Hepatocyte (in vitro differentiated cells): ENCODE measurements at regions not wholly inside any gene's neighbourhood (a gene's known extent, or its start where the extent isn't known, plus 50 kb on each side); places are given as distances from the start of the nearest gene placed in this dataset.

Experiments used
- DNase-seq: peaks from one replicate; pipeline ENCODE4 v3.0.0-alpha.2; 2016; ENCODE audit warnings: low spot score
- H2AFZ ChIP-seq: fragments of 200-600 bp; sonication (generic); 2 replicates; pipeline ENCODE4 v1.6.0; 2016; ENCODE audit warnings: antibody characterized with exemption, mild to moderate bottlenecking
- H3K27ac ChIP-seq: fragments of 200-600 bp; sonication (generic); 2 replicates; pipeline ENCODE4 v1.5.1; 2016; ENCODE audit warnings: mild to moderate bottlenecking
- H3K27me3 ChIP-seq: fragments of 200-600 bp; sonication (generic); 2 replicates; pipeline ENCODE4 v1.6.1; 2016
- H3K36me3 ChIP-seq: fragments of 200-600 bp; sonication (generic); replicated peaks from 2 replicates; pipeline ENCODE4 v1.5.1; 2016; ENCODE audit warnings: low read depth; ENCODE audit not compliant: insufficient read depth
- H3K4me1 ChIP-seq: fragments of 200-600 bp; sonication (generic); 2 replicates; pipeline ENCODE4 v1.5.1; 2016; ENCODE audit warnings: mild to moderate bottlenecking, moderate library complexity; ENCODE audit not compliant: insufficient read depth
- H3K4me2 ChIP-seq: fragments of 200-600 bp; sonication (generic); 2 replicates; pipeline ENCODE4 v1.6.0; 2016
- H3K4me3 ChIP-seq: fragments of 200-600 bp; sonication (generic); 2 replicates; pipeline ENCODE4 v1.5.1; 2016; ENCODE audit warnings: mild to moderate bottlenecking
- H3K79me2 ChIP-seq: fragments of 200-600 bp; sonication (generic); 2 replicates; pipeline ENCODE4 v1.6.0; 2017; ENCODE audit warnings: mild to moderate bottlenecking
- H3K9me2 ChIP-seq: fragments of 200-600 bp; sonication (generic); replicated peaks from 2 replicates; pipeline ENCODE4 v1.6.0; 2017; ENCODE audit warnings: mild to moderate bottlenecking; ENCODE audit not compliant: insufficient read depth
- H3K9me3 ChIP-seq: fragments of 200-600 bp; sonication (generic); 2 replicates; pipeline ENCODE4 v1.5.1; 2016; ENCODE audit warnings: low read depth, mild to moderate bottlenecking
- H4K20me1 ChIP-seq: fragments of 200-600 bp; sonication (generic); 2 replicates; pipeline ENCODE4 v1.6.0; 2016; ENCODE audit warnings: mild to moderate bottlenecking; ENCODE audit not compliant: insufficient read depth, poor library complexity, severe bottlenecking
- CTCF ChIP-seq: fragments of 200-600 bp; sonication (generic); IDR thresholded peaks from 2 replicates; pipeline ENCODE4 v1.5.1; 2016; ENCODE audit warnings: antibody characterized with exemption, mild to moderate bottlenecking; ENCODE audit not compliant: poor library complexity
- EZH2 ChIP-seq: fragments of 200-600 bp; sonication (generic); IDR thresholded peaks from 2 replicates; pipeline ENCODE4 v1.6.1; 2016; ENCODE audit warnings: antibody characterized with exemption, mild to moderate bottlenecking, borderline replicate concordance
- EZH2phosphoT487 ChIP-seq: fragments of 200-600 bp; sonication (generic); IDR thresholded peaks from one replicate; pipeline ENCODE4 v1.6.1; 2018; ENCODE audit warnings: antibody characterized with exemption, mild to moderate bottlenecking, low read depth, moderate library complexity; ENCODE audit not compliant: unreplicated experiment, severe bottlenecking
- WGBS: methylation state at CpG from one replicate; pipeline ENCODE4 v1.1.6; 2016; ENCODE audit warnings: low lambda C conversion rate; ENCODE audit errors: missing lambda C conversion rate; 5-methylcytosine and 5-hydroxymethylcytosine counted together

DNA sequence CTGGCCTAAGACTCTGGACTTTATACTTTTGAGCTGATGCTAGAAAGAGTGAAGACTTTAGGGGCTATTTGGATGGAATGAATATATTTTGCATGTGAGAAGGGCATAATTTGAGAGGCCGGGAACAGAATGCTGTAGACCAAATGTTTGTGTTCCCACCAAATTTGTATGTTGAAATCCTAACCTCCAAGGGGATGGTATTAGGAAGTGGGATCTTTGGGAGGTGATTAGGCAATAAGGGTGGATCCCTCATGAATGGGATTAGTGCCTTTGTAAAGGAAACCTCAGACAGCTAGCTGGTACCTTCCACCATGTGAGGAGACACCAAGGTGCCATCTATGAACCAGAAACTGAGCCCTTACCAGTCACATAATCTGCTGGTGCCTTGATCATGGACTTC, 165.1 kb upstream of the S1PR3 start:
- H3K27me3 ChIP-seq = no peaks in the 10 kb centered on the region
- 100% methylated on average over 1 of the region's 1 CpG for WGBS

GRCh38 chr9:88826771-88827181, 164.5 kb upstream of the S1PR3 start:
- 100% methylated on average over 1 of the region's 1 CpG for WGBS
- no peak overlapping the region for H3K4me2 ChIP-seq

More for the DNA sequence above, 165.1 kb upstream of the S1PR3 start:
- no peaks in the 10 kb centered on the region for H3K79me2 ChIP-seq
- H3K9me3 ChIP-seq = no peaks in the 10 kb centered on the region
- no peaks in the 10 kb centered on the region for H3K9me2 ChIP-seq
- no peaks in the 10 kb centered on the region for H3K36me3 ChIP-seq
- peaks cover 4% of the 10 kb centered on the region for H3K4me1 ChIP-seq
- DNase-seq = no peak
- H3K4me3 ChIP-seq = no peak overlapping the region
- H3K4me2 ChIP-seq = no peak overlapping the region
- no peak overlapping the region for H2AFZ ChIP-seq
- TF ChIP-seq CTCF (no peak), EZH2 (no peak), EZH2phosphoT487 (no peak)
- no peaks in the 10 kb centered on the region for H4K20me1 ChIP-seq
- no peak overlapping the region for H3K27ac ChIP-seq

GRCh38 chr9:88828018-88828417, 163.2 kb upstream of the S1PR3 start:
- no peaks in the 10 kb centered on the region for H3K36me3 ChIP-seq
- H3K27ac ChIP-seq = peak overlapping the region; percentile 12
- no peaks in the 10 kb centered on the region for H3K9me3 ChIP-seq
- WGBS = 67% methylated on average over 8 of the region's 8 CpGs
- H2AFZ ChIP-seq = no peak overlapping the region
- no peaks in the 10 kb centered on the region for H3K9me2 ChIP-seq
- no peaks in the 10 kb centered on the region for H4K20me1 ChIP-seq
- TF ChIP-seq EZH2phosphoT487 = no peak
- no peak for TF ChIP-seq EZH2
- no peak for TF ChIP-seq CTCF
- peaks cover 4% of the 10 kb centered on the region for H3K4me1 ChIP-seq
- no peak for DNase-seq
- H3K27me3 ChIP-seq = no peaks in the 10 kb centered on the region
- H3K4me2 ChIP-seq = peak overlapping the region; percentile 37
- no peaks in the 10 kb centered on the region for H3K79me2 ChIP-seq
- no peak overlapping the region for H3K4me3 ChIP-seq

More at GRCh38 chr9:88826771-88827181, 164.5 kb upstream of the S1PR3 start:
- H3K4me1 ChIP-seq = peaks cover 4% of the 10 kb centered on the region
- DNase-seq = no peak
- no peak overlapping the region for H3K27ac ChIP-seq
- H3K36me3 ChIP-seq = no peaks in the 10 kb centered on the region
- H3K27me3 ChIP-seq = no peaks in the 10 kb centered on the region
- no peaks in the 10 kb centered on the region for H3K9me2 ChIP-seq
- no peaks in the 10 kb centered on the region for H3K79me2 ChIP-seq
- no peaks in the 10 kb centered on the region for H3K9me3 ChIP-seq
- TF ChIP-seq CTCF = no peak
- TF ChIP-seq EZH2 = no peak
- no peak for TF ChIP-seq EZH2phosphoT487
- H2AFZ ChIP-seq = no peak overlapping the region
- H3K4me3 ChIP-seq = no peak overlapping the region
- no peaks in the 10 kb centered on the region for H4K20me1 ChIP-seq
